ENCODE measurements at regions not wholly inside any gene's neighbourhood (a gene's known extent, or its start where the extent isn't known, plus 50 kb on each side); places are given as distances from the start of the nearest gene placed in this dataset.

- no peak for DNase-seq (ENCODE audit: low read depth)
- Histone ChIP-seq H3K36me3 (ENCODE audit: control insufficient read depth, insufficient read depth, low read length) (no peaks in the 10 kb centered on the region), H3K27me3 (ENCODE audit: control insufficient read depth, insufficient read depth, low read length) (no peaks in the 10 kb centered on the region), H3K4me3 (ENCODE audit: low read depth, low read length) (no peak overlapping the region)
- CTCF ChIA-PET = no interaction called here
- TF ChIP-seq CTCF (IDR thresholded peaks at IDR 0.05; ENCODE audit: insufficient read depth, low read depth, low read length) = no peak
- POLR2A ChIA-PET = no interaction called here
These were observed 958.4 kb upstream of the SLC10A2 start for GRCh38 chr13:104024416-104025170.

- ChIA-PET POLR2A (no interaction called here), CTCF (no interaction called here)
- Histone ChIP-seq H3K27me3 (ENCODE audit: control insufficient read depth, insufficient read depth, low read length) (no peaks in the 10 kb centered on the region), H3K4me3 (ENCODE audit: low read depth, low read length) (no peak overlapping the region), H3K36me3 (ENCODE audit: control insufficient read depth, insufficient read depth, low read length) (no peaks in the 10 kb centered on the region)
- DNase-seq (ENCODE audit: low read depth) = no peak
- TF ChIP-seq CTCF (IDR thresholded peaks at IDR 0.05; ENCODE audit: insufficient read depth, low read depth, low read length) = no peak
These were observed 955.7 kb upstream of the SLC10A2 start for GRCh38 chr13:104021806-104022397.

GRCh38 chr13:104017317-104017716 is 951.1 kb upstream of the SLC10A2 start:
- no peaks in the 10 kb centered on the region for H3K27me3 ChIP-seq (ENCODE audit: control insufficient read depth, insufficient read depth, low read length)
- ChIA-PET CTCF (no interaction called here), POLR2A (no interaction called here)
- no peak for TF ChIP-seq CTCF (IDR thresholded peaks at IDR 0.05; ENCODE audit: insufficient read depth, low read depth, low read length)
- H3K4me3 ChIP-seq (ENCODE audit: low read depth, low read length) = no peak overlapping the region
- no peaks in the 10 kb centered on the region for H3K36me3 ChIP-seq (ENCODE audit: control insufficient read depth, insufficient read depth, low read length)
- DNase-seq (ENCODE audit: low read depth) = no peak

GRCh38 chr13:104015646-104016396 is 949.6 kb upstream of the SLC10A2 start:
- Histone ChIP-seq H3K27me3 (ENCODE audit: control insufficient read depth, insufficient read depth, low read length) (no peaks in the 10 kb centered on the region), H3K36me3 (ENCODE audit: control insufficient read depth, insufficient read depth, low read length) (no peaks in the 10 kb centered on the region), H3K4me3 (ENCODE audit: low read depth, low read length) (no peak overlapping the region)
- ChIA-PET POLR2A (no interaction called here), CTCF (interaction anchor here (0.7 kb wide), 1 partner anchor 11 kb away, joined by 3 read pairs; no protein-coding TSS in a partner anchor)
- no peak for TF ChIP-seq CTCF (IDR thresholded peaks at IDR 0.05; ENCODE audit: insufficient read depth, low read depth, low read length)
- DNase-seq (ENCODE audit: low read depth) = no peak

All from BJ (cell line).